ENCODE measurements at regions not wholly inside any gene's neighbourhood (a gene's known extent, or its start where the extent isn't known, plus 50 kb on each side); places are given as distances from the start of the nearest gene placed in this dataset.

GRCh38 chr13:74452881-74453280, 318.7 kb upstream of the KLF12 start:
- Histone ChIP-seq H4K20me1 (ENCODE audit: insufficient read depth) (no peaks in the 10 kb centered on the region), H3K9me3 (no peaks in the 10 kb centered on the region), H3K36me3 (replicated peaks in 1 of 2; ENCODE audit: control insufficient read depth in 1 of 2, insufficient read depth in 2 of 2, low read length in 1 of 2) (no peaks in the 10 kb centered on the region), H3K9ac (no peak overlapping the region), H2AFZ (ENCODE audit: low read depth) (no peak overlapping the region), H3K27me3 (ENCODE audit: insufficient read depth) (no peaks in the 10 kb centered on the region), H3K4me3 (ENCODE audit: low read depth in 2 of 2, low read length in 1 of 2) (no peak overlapping the region), H3K79me2 (ENCODE audit: insufficient read depth) (no peaks in the 10 kb centered on the region), H3K4me2 (no peak overlapping the region), H3K27ac (ENCODE audit: low read depth in 2 of 2, low read length in 1 of 2) (no peak overlapping the region), H3K4me1 (ENCODE audit: control insufficient read depth in 1 of 2, insufficient read depth in 2 of 2, low read depth in 1 of 2, low read length in 1 of 2) (no peaks in the 10 kb centered on the region; a peak in 1 of 4 replicates), H3K9me2 (no peaks in the 10 kb centered on the region), H3F3A (replicated peaks; ENCODE audit: insufficient read depth) (no peaks in the 10 kb centered on the region)
- no peak for DNase-seq
- ChIA-PET POLR2A (no interaction called here), CTCF (interaction anchor here (0.6 to 0.7 kb wide), 2 partner anchors 17 to 166 kb away, joined by 3 read pairs; no protein-coding TSS in a partner anchor)
- no peak for TF ChIP-seq CHD2 (IDR thresholded peaks at IDR 0.05; ENCODE audit: low read length, partially characterized antibody)
- no peak for TF ChIP-seq TEAD4 (IDR thresholded peaks at IDR 0.05; ENCODE audit: borderline replicate concordance, insufficient read depth)
- no peak for TF ChIP-seq YY1 (IDR thresholded peaks at IDR 0.05; ENCODE audit: low read depth)
- no peak for TF ChIP-seq FOXJ3 (CRISPR knock-in tag; IDR thresholded peaks at IDR 0.05)
- TF ChIP-seq RCOR1 (IDR thresholded peaks at IDR 0.05; ENCODE audit: low read length), result no peak
- TF ChIP-seq NFIC (IDR thresholded peaks at IDR 0.05; ENCODE audit: borderline replicate concordance), result no peak
- TF ChIP-seq MXI1 (IDR thresholded peaks at IDR 0.05; ENCODE audit: low read depth, low read length), result no peak
- TF ChIP-seq RAD21 (IDR thresholded peaks at IDR 0.05; ENCODE audit: low read length), result no peak
- no peak for TF ChIP-seq IRF3 (IDR thresholded peaks at IDR 0.05; ENCODE audit: low read depth, low read length)
- no peak for TF ChIP-seq TCF12 (IDR thresholded peaks at IDR 0.05)
- no peak for TF ChIP-seq USF2 (IDR thresholded peaks at IDR 0.05; ENCODE audit: borderline replicate concordance, low read depth, low read length)
- no peak for TF ChIP-seq FOXM1 (IDR thresholded peaks at IDR 0.05; ENCODE audit: low read depth)
- TF ChIP-seq GABPA (IDR thresholded peaks at IDR 0.05; ENCODE audit: low read depth), result no peak
- TF ChIP-seq MEF2A (IDR thresholded peaks at IDR 0.05; ENCODE audit: borderline replicate concordance, low read depth), result no peak
- TF ChIP-seq EZH2phosphoT487 (IDR thresholded peaks at IDR 0.05; ENCODE audit: borderline replicate concordance, low read depth), result no peak
- WGBS (ENCODE audit: low lambda C conversion rate), result 11% methylated on average over 2 of the region's 2 CpGs

- H3K36me3 ChIP-seq (replicated peaks in 1 of 2; ENCODE audit: control insufficient read depth in 1 of 2, insufficient read depth in 2 of 2, low read length in 1 of 2), result no peaks in the 10 kb centered on the region
- H3K9ac ChIP-seq, result no peak overlapping the region
- no peaks in the 10 kb centered on the region for H3K79me2 ChIP-seq (ENCODE audit: insufficient read depth)
- H3F3A ChIP-seq (replicated peaks; ENCODE audit: insufficient read depth), result no peaks in the 10 kb centered on the region
- no peaks in the 10 kb centered on the region for H3K9me3 ChIP-seq
- no peak for DNase-seq
- no peak overlapping the region for H2AFZ ChIP-seq (ENCODE audit: low read depth)
- H3K4me3 ChIP-seq (ENCODE audit: low read depth in 2 of 2, low read length in 1 of 2), result no peak overlapping the region
- H4K20me1 ChIP-seq (ENCODE audit: insufficient read depth), result no peaks in the 10 kb centered on the region
- ChIA-PET CTCF (no interaction called here), POLR2A (no interaction called here)
- no peaks in the 10 kb centered on the region for H3K27me3 ChIP-seq (ENCODE audit: insufficient read depth)
- no peaks in the 10 kb centered on the region for H3K9me2 ChIP-seq
- 47% methylated on average over 2 of the region's 2 CpGs for WGBS (ENCODE audit: low lambda C conversion rate)
- H3K4me1 ChIP-seq (ENCODE audit: control insufficient read depth in 1 of 2, insufficient read depth in 2 of 2, low read depth in 1 of 2, low read length in 1 of 2), result no peaks in the 10 kb centered on the region; a peak in 1 of 4 replicates
- no peak overlapping the region for H3K4me2 ChIP-seq
- no peak overlapping the region for H3K27ac ChIP-seq (ENCODE audit: low read depth in 2 of 2, low read length in 1 of 2)
- no peak for TF ChIP-seq REST (IDR thresholded peaks at IDR 0.05; ENCODE audit: low read depth, low read length)
- TF ChIP-seq CTCF (IDR thresholded peaks at IDR 0.05), result no peak
- TF ChIP-seq MXI1 (IDR thresholded peaks at IDR 0.05; ENCODE audit: low read depth, low read length), result no peak
- no peak for TF ChIP-seq JUND (IDR thresholded peaks at IDR 0.05)
- TF ChIP-seq FOSL2 (IDR thresholded peaks at IDR 0.05; ENCODE audit: borderline replicate concordance, low read depth), result no peak
- no peak for TF ChIP-seq MAX (IDR thresholded peaks at IDR 0.05; ENCODE audit: low read depth)
- no peak for TF ChIP-seq TCF12 (IDR thresholded peaks at IDR 0.05)
- no peak for TF ChIP-seq FOXM1 (IDR thresholded peaks at IDR 0.05; ENCODE audit: low read depth)
- TF ChIP-seq RXRA (IDR thresholded peaks at IDR 0.05; ENCODE audit: borderline replicate concordance, low read depth), result no peak
- no peak for TF ChIP-seq MEF2A (IDR thresholded peaks at IDR 0.05; ENCODE audit: borderline replicate concordance, low read depth)
- TF ChIP-seq RCOR1 (IDR thresholded peaks at IDR 0.05; ENCODE audit: low read length), result no peak
Measured at GRCh38 chr13:74452176-74452575, 318.0 kb upstream of the KLF12 start.
